ENCODE measurements at regions not wholly inside any gene's neighbourhood (a gene's known extent, or its start where the extent isn't known, plus 50 kb on each side); places are given as distances from the start of the nearest gene placed in this dataset.
"Not testable (repeated sequence)": the region's sequence is repeated elsewhere in the genome, so short reads cannot be mapped to it uniquely, and the experiment has no call there.

GRCh38 chr18:37874721-37875120, 309.1 kb upstream of the CELF4 start:
- DNase-seq = no peak

- no peak for DNase-seq
These were observed 307.8 kb upstream of the CELF4 start for GRCh38 chr18:37873416-37873815.

DNA sequence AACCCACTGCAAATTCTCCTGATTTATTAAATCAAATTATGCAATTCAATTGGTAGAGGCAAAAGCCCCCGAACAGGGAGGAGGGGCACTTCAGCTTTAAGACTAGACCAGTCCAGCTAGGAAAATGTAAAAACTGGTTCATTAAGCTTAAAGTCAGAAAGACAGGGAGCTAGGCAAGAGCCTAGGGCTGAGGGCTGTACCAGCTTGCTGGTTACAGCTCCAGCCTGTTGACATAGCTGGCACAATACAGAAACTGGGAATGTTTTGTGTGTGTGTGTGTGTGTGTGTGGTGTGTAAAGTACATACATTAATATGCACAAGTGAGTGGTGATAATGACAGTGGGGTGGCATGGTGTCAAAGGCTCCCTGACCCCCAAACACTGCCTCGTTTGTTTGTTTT, 307.0 kb upstream of the CELF4 start:
- DNase-seq = no peak

DNA sequence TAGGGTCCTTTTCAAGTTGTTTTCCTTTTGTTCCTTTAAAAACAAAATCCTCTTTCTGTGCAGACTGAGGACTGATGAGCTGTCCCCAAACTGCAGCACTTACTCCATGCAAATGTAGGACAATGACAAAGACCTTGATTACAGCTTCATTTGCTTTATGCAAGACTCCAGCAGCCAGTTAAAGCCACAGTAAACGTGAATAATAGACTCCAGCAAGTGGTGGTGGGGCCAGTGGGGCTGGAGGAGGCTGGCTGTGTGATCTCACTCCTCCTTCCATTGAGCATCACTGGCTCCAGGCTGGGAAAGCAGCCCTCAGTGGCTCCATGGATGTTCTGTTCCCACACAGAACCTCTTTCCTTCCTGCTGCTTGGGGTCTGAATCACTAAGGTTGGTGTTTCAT, 306.0 kb upstream of the CELF4 start:
- no peak for DNase-seq

DNA sequence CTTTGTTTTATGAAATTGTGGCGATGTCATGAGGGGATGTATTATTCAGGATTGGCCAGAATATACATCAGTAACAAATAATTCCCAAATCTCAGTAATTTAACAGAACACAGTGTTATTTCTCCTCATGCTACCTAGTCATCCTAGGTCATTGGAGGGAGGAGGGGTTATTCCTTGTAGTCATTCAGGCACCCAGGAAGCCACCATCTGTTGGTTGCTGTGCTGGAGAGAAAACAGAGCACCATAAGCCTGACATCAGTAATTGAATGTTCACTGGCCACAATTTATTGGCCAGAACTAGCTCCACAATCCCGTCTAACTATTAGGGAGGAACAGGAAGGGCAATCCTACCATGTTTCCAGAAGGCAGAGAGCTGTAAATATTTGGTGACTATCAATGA, 303.5 kb upstream of the CELF4 start:
- DNase-seq = no peak

DNA sequence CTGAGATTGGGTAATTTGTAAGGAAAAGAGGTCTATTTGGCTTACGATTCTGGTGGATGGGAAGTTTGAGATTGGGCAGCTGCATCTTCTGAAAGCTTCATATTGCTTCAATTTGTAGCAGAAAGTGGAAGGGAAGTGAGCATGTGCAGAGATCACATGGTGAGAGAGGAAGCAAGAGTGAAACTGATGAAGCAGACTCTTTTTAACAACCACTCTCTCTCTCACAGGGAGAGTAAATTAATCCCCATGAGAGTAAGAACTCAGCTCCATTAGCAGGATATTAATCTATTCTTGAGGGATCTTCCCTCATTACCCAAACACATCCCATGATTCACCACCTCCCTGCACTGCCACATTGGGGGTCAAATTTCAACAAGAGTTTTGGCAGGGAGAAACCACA, 298.5 kb upstream of the CELF4 start:
- DNase-seq = no peak

- DNase-seq = no peak
These were observed 296.4 kb upstream of the CELF4 start for GRCh38 chr18:37861981-37862380.

DNA sequence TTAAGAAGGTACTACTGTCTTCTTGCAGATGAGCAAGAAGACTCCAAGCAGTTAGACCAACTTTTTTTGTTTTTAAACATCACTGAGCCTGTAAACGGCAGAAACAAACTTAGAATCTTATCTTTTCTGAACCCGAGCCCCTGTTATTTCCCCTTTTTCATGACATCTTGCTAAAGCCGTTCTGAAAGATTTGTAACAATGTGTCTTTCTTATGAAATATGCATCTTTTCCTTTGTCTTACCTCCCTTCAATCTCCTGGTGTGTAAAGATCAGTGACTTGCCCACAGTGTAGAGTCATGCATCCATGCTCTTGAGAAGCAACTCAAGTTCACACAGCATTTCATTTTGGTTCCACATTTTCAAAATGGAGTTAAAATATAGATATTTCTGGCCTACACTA, 288.8 kb upstream of the CELF4 start:
- no peak for DNase-seq

DNA sequence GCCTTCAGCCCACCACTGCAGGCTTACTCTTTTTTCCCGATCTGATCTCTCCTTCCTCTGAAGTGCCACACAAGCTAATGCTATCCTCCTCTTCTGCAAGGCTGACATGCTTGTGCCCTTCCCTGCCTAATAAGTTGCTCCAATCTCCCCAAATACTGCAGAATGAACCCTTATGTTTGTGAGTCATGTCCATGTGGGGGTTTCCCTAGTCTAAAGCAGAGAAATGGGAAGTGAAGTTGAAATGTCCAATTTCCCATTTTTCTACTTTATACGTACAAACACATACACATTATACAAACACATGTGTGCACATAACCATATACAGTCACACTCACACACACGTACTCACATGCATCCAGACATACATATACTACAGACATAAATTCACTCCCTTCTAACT, 288.1 kb upstream of the CELF4 start:
- DNase-seq = no peak

DNA sequence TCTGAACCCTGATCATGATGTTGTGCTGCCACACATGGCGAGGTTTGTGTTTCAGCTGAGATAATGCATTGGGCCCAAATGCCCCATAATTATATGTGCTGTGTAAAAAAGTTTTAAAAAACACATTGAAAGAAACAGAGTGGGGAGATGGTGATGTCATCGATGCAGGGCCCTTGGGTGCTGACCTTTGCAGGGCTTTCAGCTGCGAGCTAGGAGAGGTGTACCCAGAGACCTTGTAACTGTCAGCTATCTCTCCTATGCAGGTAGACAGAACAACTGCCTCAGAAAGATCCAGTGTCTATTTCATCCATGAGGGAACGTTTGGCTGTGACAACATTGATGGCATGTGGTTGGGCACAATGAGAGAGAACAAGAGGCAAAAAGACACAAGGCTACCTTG, 286.9 kb upstream of the CELF4 start:
- no peak for DNase-seq

GRCh38 chr18:37847544-37847943, 281.9 kb upstream of the CELF4 start:
- DNase-seq = no peak

GRCh38 chr18:37846996-37847395, 281.4 kb upstream of the CELF4 start:
- DNase-seq = no peak

GRCh38 chr18:37845498-37845897, 279.9 kb upstream of the CELF4 start:
- DNase-seq = no peak

DNA sequence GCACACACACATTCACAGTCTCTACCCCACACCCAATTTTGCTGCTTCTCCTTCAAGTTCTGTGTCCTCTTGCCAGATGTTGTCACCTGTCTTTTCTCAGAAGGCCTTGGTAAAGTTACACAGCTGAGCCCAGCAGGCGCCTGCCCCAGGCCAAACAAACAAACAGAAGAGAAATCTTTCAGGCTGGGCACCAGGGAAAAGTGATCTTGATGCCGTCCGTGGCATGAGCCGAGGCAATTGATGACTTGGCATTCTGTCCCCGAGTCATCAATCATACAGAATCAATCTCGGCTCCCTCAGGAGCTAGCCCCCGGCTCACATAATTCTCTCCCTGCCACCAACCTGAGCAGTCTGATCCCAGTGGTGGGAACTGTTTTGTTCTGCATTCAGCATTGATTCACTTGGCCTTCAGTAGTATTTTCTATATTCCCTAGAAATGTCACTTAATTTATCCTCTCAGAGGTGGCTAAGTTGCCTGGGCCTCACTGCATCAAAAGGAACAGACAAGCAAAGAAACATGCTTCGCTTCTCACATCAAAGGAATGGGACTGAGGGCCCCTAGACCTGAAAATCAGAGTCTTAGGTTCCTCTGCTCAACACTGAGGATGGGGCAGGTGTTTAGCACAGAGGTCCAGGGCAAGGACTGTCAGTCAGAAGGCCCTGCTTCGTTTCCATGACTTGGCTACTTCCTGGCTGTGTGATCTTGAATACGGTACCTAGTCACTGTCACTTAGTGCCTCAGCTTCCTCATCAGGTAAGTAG, 278.8 kb upstream of the CELF4 start:
- no peak for DNase-seq

DNA sequence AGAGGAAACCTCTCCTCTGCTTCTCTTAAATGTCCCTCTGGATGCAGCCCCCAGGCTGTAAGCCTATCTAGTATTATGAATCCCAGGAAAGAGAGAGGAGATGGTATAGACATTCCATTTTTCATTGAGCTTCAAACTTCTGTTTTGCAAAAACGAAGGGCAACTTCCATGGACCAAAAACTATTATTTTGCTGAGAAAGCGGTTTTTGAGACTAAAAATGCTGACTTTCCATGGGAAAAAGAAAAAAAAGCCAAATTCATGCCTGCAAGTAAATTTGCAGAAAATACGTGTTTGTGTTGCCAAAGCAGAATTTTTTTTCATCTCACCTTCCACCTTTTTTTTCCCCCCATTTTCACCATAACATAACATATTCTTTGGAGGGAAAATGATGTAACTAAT, 272.5 kb upstream of the CELF4 start:
- no peak for DNase-seq

DNA sequence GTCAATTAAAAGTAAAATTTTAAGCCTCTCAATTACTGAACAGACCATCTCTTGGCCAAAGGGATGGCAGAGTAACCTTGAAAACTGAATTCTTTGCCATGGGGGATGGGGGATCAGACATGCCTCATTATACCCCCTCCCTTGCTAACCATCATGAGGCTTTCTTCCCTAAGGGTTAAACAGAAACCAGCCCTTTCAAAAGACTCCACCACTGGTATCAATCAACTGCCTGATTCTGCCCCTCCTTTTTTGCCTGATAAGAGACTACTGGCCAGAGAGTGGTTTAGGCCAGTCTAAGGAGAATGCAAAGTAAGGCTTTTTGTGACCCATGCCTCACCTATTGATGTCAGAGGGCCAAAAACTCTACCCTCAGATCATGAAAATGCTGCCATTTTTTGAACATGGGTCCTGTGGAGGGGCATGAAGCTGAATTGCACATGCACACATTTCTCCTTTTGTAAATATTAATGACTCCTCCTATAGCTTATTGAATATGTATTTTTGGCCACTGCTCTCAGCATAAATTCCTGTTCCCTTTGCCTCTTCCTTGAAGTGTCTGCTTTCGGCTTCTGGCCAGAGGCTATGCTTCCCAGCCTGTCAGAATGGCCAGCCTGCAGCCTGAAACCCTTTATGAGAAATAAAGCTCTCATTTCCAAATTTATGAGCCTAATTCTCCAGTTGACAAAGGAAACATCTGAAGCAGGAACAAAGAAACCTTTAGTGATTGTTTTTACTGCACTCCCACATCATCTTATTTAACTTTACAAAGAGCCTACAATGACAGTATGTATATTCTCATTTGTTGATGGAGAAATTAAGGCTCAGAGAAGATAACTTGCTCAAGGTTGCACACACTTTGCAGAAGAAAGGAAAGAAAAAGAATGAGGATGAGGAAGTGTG, 270.7 kb upstream of the CELF4 start:
- no peak for DNase-seq

DNA sequence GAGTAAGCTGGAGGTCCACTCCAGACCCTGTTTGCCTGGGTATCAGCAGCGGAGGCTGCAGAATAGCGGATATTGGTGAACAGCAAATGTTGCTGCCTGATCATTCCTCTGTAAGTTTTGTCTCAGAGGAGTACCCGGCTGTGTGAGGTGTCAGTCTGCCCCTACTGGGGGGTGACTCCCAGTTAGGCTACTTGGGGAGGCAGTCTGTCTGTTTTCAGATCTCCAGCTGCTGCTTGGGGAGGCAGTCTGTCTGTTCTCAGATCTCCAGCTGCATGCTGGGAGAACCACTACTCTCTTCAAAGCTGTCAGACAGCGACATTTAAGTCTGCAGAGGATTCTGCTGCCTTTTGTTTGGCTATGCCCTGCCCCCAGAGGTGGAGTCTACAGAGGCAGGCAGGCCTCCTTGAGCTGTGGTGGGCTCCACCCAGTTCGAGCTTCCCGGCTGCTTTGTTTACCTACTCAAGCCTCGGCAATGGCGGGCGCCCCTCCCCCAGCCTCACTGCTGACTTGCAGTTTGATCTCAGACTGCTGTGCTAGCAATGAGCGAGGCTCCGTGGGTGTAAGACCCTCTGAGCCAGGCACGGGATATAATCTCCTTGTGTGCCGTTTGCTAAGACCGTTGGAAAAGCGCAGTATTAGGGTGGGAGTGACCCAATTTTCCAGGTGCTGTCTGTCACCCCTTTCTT, 266.6 kb upstream of the CELF4 start:
- not testable (repeated sequence) for DNase-seq

GRCh38 chr18:37812961-37813360, 247.4 kb upstream of the CELF4 start:
- no peak for DNase-seq

GRCh38 chr18:37805773-37806404, 240.3 kb upstream of the CELF4 start:
- DNase-seq = no peak

- DNase-seq = no peak
These were observed 231.3 kb upstream of the CELF4 start for GRCh38 chr18:37796823-37797349.

GRCh38 chr18:37787452-37787851, 221.9 kb upstream of the CELF4 start:
- DNase-seq = no peak

- no peak for DNase-seq
These were observed 218.2 kb upstream of the CELF4 start for GRCh38 chr18:37783771-37784170.

DNA sequence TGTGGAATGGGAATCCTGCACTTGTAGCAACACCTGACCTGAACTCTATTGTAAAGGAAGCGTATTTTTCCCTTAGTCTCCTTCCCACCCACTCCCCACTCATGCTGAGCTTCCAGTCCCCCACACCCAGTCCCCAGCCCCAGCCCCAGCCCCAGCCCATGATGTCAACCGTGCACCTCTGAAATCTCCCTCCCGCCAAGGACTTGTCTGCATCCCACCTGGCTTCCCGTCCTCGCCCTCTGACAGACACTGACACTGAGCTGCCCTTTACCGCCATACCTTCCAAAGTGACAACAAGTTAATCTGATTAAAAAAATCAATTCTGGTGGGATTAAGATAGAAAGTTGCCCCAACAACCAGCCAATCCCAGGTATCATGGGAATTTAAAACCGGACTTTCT, 213.6 kb upstream of the CELF4 start:
- no peak for DNase-seq
